Activated CD4-positive, alpha-beta T cell treated with anti-CD3 and anti-CD28 coated beads for 24 hours (primary cell): ENCODE measurements at regions not wholly inside any gene's neighbourhood (a gene's known extent, or its start where the extent isn't known, plus 50 kb on each side); places are given as distances from the start of the nearest gene placed in this dataset.

Experiments used
- DNase-seq, 2 donors: peaks; one replicate each; pipeline ENCODE4 v3.0.0-alpha.2; 2020; ENCODE audit warnings: low read depth in 2 of 2

GRCh38 chr14:85416771-85417170, 113.2 kb upstream of the FLRT2 start:
- DNase-seq = no peak

GRCh38 chr14:85417396-85417795, 112.5 kb upstream of the FLRT2 start:
- DNase-seq = no peak

DNA sequence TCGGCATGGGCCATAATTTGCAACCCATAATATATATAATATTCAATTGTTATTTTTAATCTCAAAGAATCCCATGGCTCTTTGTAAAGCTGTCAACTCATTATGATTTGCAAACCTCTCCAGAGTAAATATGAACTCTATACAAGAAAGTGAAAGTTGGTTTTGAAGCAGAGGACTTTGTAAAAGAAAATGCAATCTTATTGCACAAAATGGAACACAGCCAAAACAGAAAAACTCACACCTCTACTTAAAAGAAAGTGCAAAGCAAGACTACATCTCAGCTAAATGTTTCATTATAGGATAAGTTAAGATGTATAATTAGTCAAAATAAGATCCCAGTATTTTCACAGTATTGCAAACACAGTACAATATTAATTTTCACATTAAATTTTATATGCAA, 111.2 kb upstream of the FLRT2 start:
- no peak for DNase-seq

- no peak for DNase-seq
Measured at GRCh38 chr14:85420278-85420677, 109.7 kb upstream of the FLRT2 start.

- DNase-seq = no peak
Measured at GRCh38 chr14:85420707-85421106, 109.2 kb upstream of the FLRT2 start.

DNA sequence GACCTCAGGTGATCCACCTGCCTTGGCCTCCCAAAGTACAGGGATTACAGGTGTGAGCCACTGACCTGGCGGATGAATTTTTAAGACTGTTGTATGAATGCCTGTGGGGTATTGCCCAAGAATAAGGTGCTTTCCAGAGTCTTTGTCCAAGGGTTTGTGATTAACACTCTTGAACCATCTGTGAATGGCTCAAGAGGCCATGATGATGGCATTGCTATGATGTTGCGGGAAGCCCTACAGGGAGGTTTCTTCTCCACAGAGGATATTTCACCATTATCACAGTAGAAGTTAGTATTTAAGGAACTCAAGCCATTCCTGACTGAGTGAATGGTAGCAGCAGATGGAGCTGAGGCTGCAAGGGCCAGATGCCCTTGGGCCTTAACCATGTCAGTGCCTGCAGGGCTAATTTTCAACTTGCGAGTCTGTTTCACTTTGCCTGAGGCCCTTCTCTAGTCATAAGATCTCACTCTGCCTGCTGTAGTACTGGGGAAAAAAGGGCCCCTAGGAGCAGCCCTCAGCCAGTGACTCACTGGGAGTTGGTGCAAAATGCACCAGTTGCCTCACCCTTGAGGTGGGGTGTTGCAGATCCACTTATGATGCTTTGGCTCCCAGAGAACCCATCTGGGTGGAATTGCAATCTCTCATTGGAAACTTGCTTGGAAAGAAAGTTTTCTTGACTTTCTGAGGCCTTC, 108.6 kb upstream of the FLRT2 start:
- DNase-seq = no peak

DNA sequence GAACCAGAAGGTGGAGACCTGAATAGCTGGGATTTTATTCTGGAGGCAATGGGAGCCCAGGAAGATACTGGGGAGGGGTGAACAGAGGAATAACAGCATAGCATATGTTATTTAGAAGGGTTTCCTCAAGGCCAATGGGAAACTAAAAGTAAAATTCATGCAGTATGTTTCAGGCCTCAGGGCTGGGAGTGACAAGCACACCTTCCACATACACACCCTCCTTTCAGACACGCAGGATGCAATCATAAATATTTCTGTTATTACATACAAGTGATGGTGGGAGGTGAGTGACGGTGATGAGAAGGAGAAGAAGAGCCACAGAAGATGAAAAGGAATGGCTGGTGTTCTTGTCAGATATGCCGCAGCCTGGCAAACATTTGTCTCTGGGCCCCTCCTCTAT, 106.1 kb upstream of the FLRT2 start:
- DNase-seq = no peak

- no peak for DNase-seq
Measured at GRCh38 chr14:85425507-85425906, 104.4 kb upstream of the FLRT2 start.

- no peak for DNase-seq
Measured at GRCh38 chr14:85426068-85426935, 103.6 kb upstream of the FLRT2 start.

GRCh38 chr14:85428926-85429325, 101.0 kb upstream of the FLRT2 start:
- no peak for DNase-seq

GRCh38 chr14:85437148-85437547, 92.8 kb upstream of the FLRT2 start:
- no peak for DNase-seq

- no peak for DNase-seq
Measured at GRCh38 chr14:85438001-85438400, 91.9 kb upstream of the FLRT2 start.

DNA sequence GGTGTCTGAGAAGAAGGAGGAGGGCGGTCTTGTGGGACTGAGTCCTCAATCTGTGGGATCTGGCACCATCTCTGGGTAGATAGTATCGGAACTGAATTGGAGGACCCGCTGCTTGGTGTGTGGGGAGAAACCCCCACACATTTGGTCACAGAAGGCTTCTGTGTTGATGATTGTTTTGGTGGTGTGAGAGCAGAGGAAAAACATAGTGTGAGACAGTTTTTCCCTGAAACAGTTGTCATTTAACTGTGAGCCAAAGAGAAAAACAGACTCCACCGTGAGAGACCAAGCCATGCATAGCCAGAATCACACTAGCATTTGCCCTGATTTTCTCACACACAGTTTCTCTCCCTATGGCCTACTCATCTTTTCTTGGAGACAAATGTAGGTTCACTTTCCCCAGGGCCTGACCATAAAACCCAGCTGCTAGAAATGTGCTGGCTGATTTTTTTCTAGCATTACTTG, 91.4 kb upstream of the FLRT2 start:
- no peak for DNase-seq

- DNase-seq = no peak
Measured at GRCh38 chr14:85439696-85440328, 90.1 kb upstream of the FLRT2 start.

- no peak for DNase-seq
Measured at GRCh38 chr14:85441909-85442643, 87.9 kb upstream of the FLRT2 start.

- DNase-seq = no peak
Measured at GRCh38 chr14:85442996-85443395, 86.9 kb upstream of the FLRT2 start.

DNA sequence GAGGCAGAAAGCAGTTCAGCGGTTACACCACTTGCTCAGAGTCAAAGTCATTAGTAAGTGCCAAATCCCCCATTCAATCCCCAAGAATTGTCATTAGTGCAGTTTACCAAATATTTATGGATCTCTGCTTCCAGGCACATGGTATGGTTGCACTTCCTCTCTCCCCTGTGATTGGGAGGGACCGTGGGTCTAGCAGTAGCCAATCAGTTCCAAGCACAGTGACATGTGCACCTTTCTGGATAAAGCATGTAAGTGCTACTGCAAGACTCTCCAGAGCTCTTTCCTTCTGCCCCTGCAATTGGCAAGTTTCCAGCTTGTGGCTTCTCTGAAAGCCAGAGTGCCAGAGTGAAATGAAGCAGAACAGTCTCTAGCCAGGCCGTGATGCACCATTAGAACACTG, 85.3 kb upstream of the FLRT2 start:
- no peak for DNase-seq

GRCh38 chr14:85445151-85445795, 84.7 kb upstream of the FLRT2 start:
- DNase-seq = no peak

- DNase-seq = no peak
Measured at GRCh38 chr14:85447883-85448282, 82.1 kb upstream of the FLRT2 start.

- no peak for DNase-seq
Measured at GRCh38 chr14:85451421-85451820, 78.5 kb upstream of the FLRT2 start.

DNA sequence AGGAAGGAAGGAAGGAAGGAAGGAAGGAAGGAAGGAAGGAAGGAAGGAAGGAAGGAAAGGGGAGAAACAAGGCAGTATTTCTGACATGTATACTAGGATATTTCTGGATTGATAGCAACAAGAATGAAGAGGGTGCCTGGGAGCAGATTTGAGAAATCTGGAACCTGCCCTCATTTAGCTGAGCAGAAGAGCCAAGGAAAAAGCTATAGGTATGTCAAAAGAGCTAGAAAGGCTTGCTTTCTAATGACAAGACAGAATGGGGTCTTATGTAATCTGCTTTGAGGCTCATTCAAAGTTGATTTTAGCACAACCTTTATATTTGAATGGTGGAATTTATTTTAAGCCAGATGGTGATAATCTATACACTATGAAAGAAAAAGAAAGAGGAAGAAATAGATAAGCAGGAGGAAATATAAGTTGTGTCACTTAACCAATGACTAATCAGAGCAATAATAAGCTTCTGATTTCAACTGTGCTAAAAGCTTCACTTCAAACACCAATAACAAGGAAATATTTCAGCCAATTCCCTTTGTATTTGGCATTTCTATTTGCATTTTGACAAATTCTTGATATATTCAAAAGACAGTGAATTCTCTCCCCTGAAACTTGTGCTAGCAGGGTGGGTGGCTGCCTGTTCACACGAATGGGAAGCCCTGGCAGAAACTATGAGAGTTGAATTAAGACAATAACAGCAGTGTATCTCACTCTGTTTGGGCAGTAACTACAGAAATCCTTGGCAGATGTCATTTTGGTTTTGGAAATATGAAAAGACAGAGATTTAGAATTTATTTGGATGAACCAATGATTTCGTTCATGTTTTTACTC, 76.3 kb upstream of the FLRT2 start:
- no peak for DNase-seq
